ENCODE measurements at regions not wholly inside any gene's neighbourhood (a gene's known extent, or its start where the extent isn't known, plus 50 kb on each side); places are given as distances from the start of the nearest gene placed in this dataset.

- ATAC-seq, result no peak
- no peaks in the 10 kb centered on the region for H3K36me3 Mint-ChIP-seq
- no peaks in the 10 kb centered on the region for H3K4me1 Mint-ChIP-seq
- H3K27ac Mint-ChIP-seq, result no peak overlapping the region
- no peaks in the 10 kb centered on the region for H3K9me3 Mint-ChIP-seq (ENCODE audit: low read depth)
- no peak for DNase-seq
- no peaks in the 10 kb centered on the region for H3K27me3 Mint-ChIP-seq
- CTCF ChIA-PET, result no interaction called here
- no peak overlapping the region for H3K4me3 Mint-ChIP-seq
Measured at GRCh38 chr2:129061769-129062121, 743.1 kb upstream of the HS6ST1 start.

DNA sequence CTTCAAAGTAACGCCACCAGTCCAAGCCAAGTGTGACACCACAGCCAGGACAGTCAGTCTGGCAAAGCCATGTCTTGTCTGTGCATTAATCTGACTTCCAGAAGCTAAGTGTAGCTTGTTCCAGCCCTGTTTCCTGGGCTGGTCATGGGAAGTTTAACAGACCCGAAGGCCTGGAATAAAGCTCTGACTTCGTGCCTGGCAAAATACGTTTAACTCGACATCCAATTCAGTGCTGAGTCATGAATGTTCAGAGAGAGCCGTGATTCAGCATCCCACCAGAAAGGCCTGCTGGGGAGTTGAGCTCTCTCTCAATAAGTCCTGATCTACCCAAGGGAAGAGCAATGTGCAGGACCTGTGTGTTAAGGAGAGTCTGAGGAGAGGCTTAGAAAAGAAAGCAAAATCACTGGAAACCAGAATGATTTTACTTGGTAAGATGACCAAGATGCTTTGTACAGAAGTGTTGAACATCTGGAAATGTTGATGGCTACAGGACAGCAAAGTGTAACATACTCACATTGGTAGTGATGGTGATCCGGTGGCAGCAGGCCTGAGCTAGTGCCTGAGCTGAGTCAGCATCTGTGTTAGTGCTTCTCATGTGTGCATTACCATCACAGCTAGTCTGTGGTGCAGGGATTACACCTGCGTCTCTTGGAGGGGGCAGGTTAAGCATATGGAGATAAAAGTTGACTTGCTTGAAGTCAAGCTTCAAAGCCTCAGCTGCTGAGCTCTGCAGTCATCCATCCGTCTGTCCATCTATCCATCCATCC lies 743.7 kb upstream of the HS6ST1 start:
- CTCF ChIA-PET, result interaction anchor here (0.6 kb wide), 1 partner anchor 114 kb away, joined by 3 read pairs; no protein-coding TSS in a partner anchor
- H3K27ac Mint-ChIP-seq, result no peak overlapping the region
- H3K4me1 Mint-ChIP-seq, result no peaks in the 10 kb centered on the region
- H3K36me3 Mint-ChIP-seq, result no peaks in the 10 kb centered on the region
- DNase-seq (no peak), ATAC-seq (no peak)
- no peaks in the 10 kb centered on the region for H3K9me3 Mint-ChIP-seq (ENCODE audit: low read depth)
- no peaks in the 10 kb centered on the region for H3K27me3 Mint-ChIP-seq
- no peak overlapping the region for H3K4me3 Mint-ChIP-seq

- CTCF ChIA-PET, result no interaction called here
- H3K9me3 Mint-ChIP-seq (ENCODE audit: low read depth), result no peaks in the 10 kb centered on the region
- H3K4me1 Mint-ChIP-seq, result no peaks in the 10 kb centered on the region
- ATAC-seq (no peak), DNase-seq (no peak)
- H3K4me3 Mint-ChIP-seq, result no peak overlapping the region
- no peaks in the 10 kb centered on the region for H3K36me3 Mint-ChIP-seq
- no peak overlapping the region for H3K27ac Mint-ChIP-seq
- H3K27me3 Mint-ChIP-seq, result no peaks in the 10 kb centered on the region
Measured at GRCh38 chr2:129067070-129067469, 748.4 kb upstream of the HS6ST1 start.

- CTCF ChIA-PET, result no interaction called here
- DNase-seq (no peak), ATAC-seq (no peak)
- H3K27me3 Mint-ChIP-seq, result no peaks in the 10 kb centered on the region
- no peak overlapping the region for H3K4me3 Mint-ChIP-seq
- no peak overlapping the region for H3K27ac Mint-ChIP-seq
- no peaks in the 10 kb centered on the region for H3K9me3 Mint-ChIP-seq (ENCODE audit: low read depth)
- H3K36me3 Mint-ChIP-seq, result no peaks in the 10 kb centered on the region
- no peaks in the 10 kb centered on the region for H3K4me1 Mint-ChIP-seq
Measured at GRCh38 chr2:129067953-129068352, 749.3 kb upstream of the HS6ST1 start.

GRCh38 chr2:129068543-129068942 lies 749.9 kb upstream of the HS6ST1 start:
- DNase-seq (no peak), ATAC-seq (no peak)
- Mint-ChIP-seq H3K27ac (no peak overlapping the region), H3K9me3 (ENCODE audit: low read depth) (no peaks in the 10 kb centered on the region), H3K36me3 (no peaks in the 10 kb centered on the region), H3K4me1 (no peaks in the 10 kb centered on the region), H3K4me3 (no peak overlapping the region), H3K27me3 (no peaks in the 10 kb centered on the region)
- CTCF ChIA-PET, result no interaction called here

DNA sequence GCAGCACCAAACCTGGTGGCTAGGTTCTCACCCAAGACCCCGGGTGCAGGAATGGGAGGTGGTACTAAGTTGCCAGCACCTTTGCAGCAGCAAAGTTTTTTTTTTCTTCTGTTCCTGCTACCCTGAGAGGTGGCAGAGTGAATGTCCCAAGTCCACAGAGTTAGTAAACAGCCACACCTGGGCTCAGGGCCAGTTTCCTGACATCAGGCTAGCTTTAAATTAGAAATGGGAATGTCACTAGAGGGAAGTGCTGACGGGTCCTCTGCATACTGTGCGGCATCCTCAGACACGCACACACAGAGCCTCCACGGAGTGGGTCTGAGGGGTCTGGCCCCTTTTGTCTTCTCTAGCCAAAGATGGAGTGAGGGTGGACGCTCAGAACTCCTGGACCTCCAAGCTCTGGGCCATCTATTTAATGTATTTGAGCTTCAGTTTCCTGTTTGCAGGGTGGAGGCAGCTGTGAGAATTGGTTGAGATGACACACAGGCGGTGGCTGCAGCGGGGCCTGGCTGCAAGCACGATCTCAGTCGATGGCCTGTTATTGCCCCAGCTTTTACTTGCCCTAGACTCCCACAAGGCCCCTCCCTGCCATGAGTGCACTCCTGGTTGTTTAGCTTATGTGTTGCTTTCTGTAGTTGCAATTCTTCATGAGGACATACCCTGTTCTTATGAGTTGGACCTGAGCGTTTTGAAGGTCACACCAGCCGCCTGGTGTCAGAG lies 751.4 kb upstream of the HS6ST1 start:
- no peaks in the 10 kb centered on the region for H3K27me3 Mint-ChIP-seq
- CTCF ChIA-PET, result no interaction called here
- H3K36me3 Mint-ChIP-seq, result no peaks in the 10 kb centered on the region
- ATAC-seq (no peak), DNase-seq (no peak)
- no peaks in the 10 kb centered on the region for H3K9me3 Mint-ChIP-seq (ENCODE audit: low read depth)
- H3K27ac Mint-ChIP-seq, result no peak overlapping the region
- H3K4me3 Mint-ChIP-seq, result no peak overlapping the region
- H3K4me1 Mint-ChIP-seq, result no peaks in the 10 kb centered on the region

DNA sequence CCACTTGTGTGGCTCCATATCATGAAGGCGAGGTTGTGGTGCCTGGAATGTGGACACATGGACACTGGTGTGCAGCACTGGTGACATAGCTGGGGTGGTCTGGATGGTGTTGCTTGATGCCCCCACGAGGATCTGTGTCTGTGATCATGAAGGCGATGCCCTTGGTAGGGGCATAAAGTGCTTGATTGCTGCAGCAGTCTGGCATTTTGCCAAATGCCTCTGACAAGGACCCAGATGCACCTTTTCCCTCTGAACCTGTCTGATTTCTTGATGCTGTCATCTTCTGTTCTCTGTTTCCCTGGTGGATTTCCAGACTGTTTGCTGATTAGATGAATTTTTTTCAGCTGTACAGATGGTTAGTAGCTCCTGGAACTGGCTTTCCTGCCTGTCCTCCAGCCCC lies 752.0 kb upstream of the HS6ST1 start:
- no peaks in the 10 kb centered on the region for H3K4me1 Mint-ChIP-seq
- H3K4me3 Mint-ChIP-seq, result no peak overlapping the region
- no peak for DNase-seq
- ATAC-seq, result no peak
- CTCF ChIA-PET, result no interaction called here
- H3K9me3 Mint-ChIP-seq (ENCODE audit: low read depth), result no peaks in the 10 kb centered on the region
- H3K36me3 Mint-ChIP-seq, result no peaks in the 10 kb centered on the region
- H3K27ac Mint-ChIP-seq, result no peak overlapping the region
- H3K27me3 Mint-ChIP-seq, result no peaks in the 10 kb centered on the region

GRCh38 chr2:129071531-129071930 lies 752.9 kb upstream of the HS6ST1 start:
- Mint-ChIP-seq H3K27me3 (no peaks in the 10 kb centered on the region), H3K36me3 (no peaks in the 10 kb centered on the region), H3K27ac (no peak overlapping the region), H3K4me3 (no peak overlapping the region), H3K9me3 (ENCODE audit: low read depth) (no peaks in the 10 kb centered on the region), H3K4me1 (no peaks in the 10 kb centered on the region)
- no peak for ATAC-seq
- CTCF ChIA-PET, result no interaction called here
- no peak for DNase-seq

DNA sequence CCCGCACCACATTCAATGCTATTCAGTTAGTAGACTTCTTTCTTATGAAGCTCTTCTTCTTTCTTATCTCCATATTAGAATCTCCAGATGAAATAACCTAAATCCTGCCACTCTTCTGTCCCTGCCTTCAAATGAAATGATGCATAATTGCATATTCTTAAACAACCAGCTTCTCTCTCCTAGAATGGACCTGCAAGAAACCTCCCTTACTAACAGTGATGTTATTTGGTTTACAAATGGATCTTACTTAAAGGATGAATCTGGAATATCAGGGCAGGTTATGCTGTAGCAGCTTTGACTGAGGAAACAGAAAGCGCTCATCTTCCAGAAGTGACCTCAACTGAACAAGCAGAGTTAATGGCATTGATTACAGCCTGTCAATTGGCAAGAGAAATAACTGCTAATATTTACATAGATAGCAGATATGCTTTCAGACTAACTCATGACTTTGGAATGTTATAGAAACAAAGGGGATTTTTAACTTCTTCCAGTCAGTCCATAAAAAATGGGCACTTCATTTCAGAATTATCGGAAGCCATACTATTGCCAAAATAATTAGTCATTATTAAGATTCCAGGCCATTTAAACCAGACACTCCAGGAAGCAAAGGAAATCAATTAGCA lies 755.7 kb upstream of the HS6ST1 start:
- Mint-ChIP-seq H3K9me3 (ENCODE audit: low read depth) (no peaks in the 10 kb centered on the region), H3K4me3 (no peak overlapping the region), H3K36me3 (no peaks in the 10 kb centered on the region), H3K27ac (no peak overlapping the region), H3K4me1 (no peaks in the 10 kb centered on the region), H3K27me3 (no peaks in the 10 kb centered on the region)
- DNase-seq (no peak), ATAC-seq (no peak)
- CTCF ChIA-PET, result no interaction called here

DNA sequence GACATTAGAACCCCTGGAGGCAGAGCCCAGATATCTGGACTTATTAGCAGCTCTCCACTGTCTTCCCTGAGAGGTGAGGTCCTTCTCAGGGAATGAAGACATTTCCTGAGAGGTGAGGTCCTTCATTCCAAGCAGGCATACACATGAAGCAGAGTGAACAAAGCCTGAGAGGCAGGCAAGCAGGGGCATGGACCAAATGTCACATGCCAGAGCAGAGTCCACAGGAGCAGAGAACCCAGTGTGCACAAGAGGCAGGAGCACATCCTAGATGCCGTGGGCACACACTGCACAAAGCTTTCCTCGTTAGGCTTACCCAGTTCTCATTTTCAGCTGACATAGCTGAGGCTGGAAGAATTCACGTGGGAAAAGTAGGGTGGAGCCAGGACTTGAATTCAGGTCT lies 759.9 kb upstream of the HS6ST1 start:
- Mint-ChIP-seq H3K27me3 (no peaks in the 10 kb centered on the region), H3K4me1 (no peaks in the 10 kb centered on the region), H3K9me3 (ENCODE audit: low read depth) (no peaks in the 10 kb centered on the region), H3K27ac (no peak overlapping the region), H3K36me3 (no peaks in the 10 kb centered on the region), H3K4me3 (no peak overlapping the region)
- DNase-seq (no peak), ATAC-seq (no peak)
- CTCF ChIA-PET, result no interaction called here

DNA sequence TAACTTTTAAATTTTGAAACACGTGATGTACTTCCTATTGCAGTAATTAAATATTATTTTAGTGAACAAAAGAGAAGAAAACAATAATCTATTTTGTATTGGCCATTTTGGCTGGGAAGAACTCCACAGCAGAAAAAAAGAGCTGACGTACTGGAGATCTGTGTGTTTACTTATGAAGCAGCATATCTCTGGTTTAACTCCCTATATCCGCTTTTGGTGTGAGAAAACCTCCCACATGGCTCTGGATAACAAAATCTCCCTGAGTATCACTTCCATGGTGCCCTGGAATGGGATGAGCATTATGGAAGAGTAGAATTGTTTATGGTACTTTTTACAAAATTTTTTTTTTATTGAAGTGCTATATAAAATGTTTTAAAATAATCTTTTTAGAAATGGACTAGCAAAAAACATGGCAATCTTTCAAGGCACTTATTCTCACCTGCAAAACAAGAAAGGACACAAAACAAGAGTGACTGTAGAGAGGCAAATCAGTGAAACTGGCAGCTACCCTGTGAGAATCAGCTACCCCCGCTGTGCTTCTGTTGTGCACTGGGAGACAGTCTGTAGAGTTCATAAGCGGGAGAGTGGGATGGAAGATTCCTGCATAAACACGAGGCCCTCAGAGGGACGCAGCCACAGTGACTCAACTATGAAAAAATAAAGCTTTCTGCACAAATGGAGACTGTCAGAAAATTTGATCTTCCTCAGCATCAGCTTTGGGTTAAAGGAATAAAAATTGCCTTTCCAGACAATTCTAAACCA lies 762.2 kb upstream of the HS6ST1 start:
- no peak overlapping the region for H3K27ac Mint-ChIP-seq
- no peaks in the 10 kb centered on the region for H3K4me1 Mint-ChIP-seq
- no peak overlapping the region for H3K4me3 Mint-ChIP-seq
- DNase-seq (no peak), ATAC-seq (no peak)
- H3K9me3 Mint-ChIP-seq (ENCODE audit: low read depth), result no peaks in the 10 kb centered on the region
- H3K36me3 Mint-ChIP-seq, result no peaks in the 10 kb centered on the region
- CTCF ChIA-PET, result no interaction called here
- H3K27me3 Mint-ChIP-seq, result no peaks in the 10 kb centered on the region

DNA sequence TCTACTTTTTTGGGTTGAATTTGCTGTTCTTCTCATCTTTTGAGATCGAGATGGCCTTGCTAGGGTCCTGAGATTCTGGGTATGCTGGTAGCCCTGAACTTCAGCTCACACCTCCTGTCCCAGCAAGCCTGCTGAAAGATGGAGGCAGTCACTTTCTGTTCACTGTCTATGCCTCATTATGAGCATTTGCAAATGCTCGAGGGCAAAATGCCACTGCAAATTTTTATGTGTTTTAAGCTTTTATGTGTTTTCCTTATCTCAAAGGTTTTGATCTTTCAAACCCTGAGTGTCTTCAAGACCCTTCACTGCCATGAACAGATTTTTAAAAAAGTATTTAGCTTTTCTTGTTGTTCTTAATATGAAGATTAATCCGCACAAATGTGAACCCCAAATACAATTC lies 766.7 kb upstream of the HS6ST1 start:
- Mint-ChIP-seq H3K4me1 (no peaks in the 10 kb centered on the region), H3K4me3 (no peak overlapping the region), H3K27ac (no peak overlapping the region), H3K27me3 (no peaks in the 10 kb centered on the region), H3K36me3 (no peaks in the 10 kb centered on the region), H3K9me3 (ENCODE audit: low read depth) (no peaks in the 10 kb centered on the region)
- ATAC-seq, result no peak
- DNase-seq, result no peak
- CTCF ChIA-PET, result no interaction called here

GRCh38 chr2:129087133-129087813 lies 768.6 kb upstream of the HS6ST1 start:
- CTCF ChIA-PET, result no interaction called here
- no peak overlapping the region for H3K4me3 Mint-ChIP-seq
- no peak for ATAC-seq
- no peak overlapping the region for H3K27ac Mint-ChIP-seq
- H3K9me3 Mint-ChIP-seq (ENCODE audit: low read depth), result no peaks in the 10 kb centered on the region
- no peaks in the 10 kb centered on the region for H3K4me1 Mint-ChIP-seq
- no peaks in the 10 kb centered on the region for H3K36me3 Mint-ChIP-seq
- no peaks in the 10 kb centered on the region for H3K27me3 Mint-ChIP-seq
- DNase-seq, result no peak

Data from activated CD8-positive, alpha-beta memory T cell treated with anti-CD3 and anti-CD28 coated beads, Interleukin-2, amount 10 ng/mL, durations not matched to agents 7 days and 5 days (primary cell).